ENCODE measurements at regions not wholly inside any gene's neighbourhood (a gene's known extent, or its start where the extent isn't known, plus 50 kb on each side); places are given as distances from the start of the nearest gene placed in this dataset.

- H3K27me3 ChIP-seq (ENCODE audit: control insufficient read depth, insufficient read depth, low read length): no peaks in the 10 kb centered on the region
- in situ Hi-C loops (cut with HindIII; ENCODE audit: low pct_unique_long_range_greater_than_20kb, low sequenced_read_pairs): no loop called here
- H3K4me3 ChIP-seq (ENCODE audit: low read depth in 2 of 2, low read length in 2 of 2): no peak overlapping the region
- TF ChIP-seq REST (IDR thresholded peaks at IDR 0.05; ENCODE audit: insufficient read depth in 1 of 2, low read depth in 2 of 2, low read length in 1 of 2) (no peak), TCF7L2 (IDR thresholded peaks at IDR 0.05; ENCODE audit: low read depth, low read length) (no peak), POLR2AphosphoS5 (IDR thresholded peaks at IDR 0.05; ENCODE audit: low read depth, low read length) (no peak), CTCF (IDR thresholded peaks at IDR 0.05) (no peak), SIN3A (IDR thresholded peaks at IDR 0.05; ENCODE audit: borderline replicate concordance, insufficient read depth, low read depth, low read length) (no peak)
- H3K36me3 ChIP-seq (ENCODE audit: control insufficient read depth, insufficient read depth, low read length): no peaks in the 10 kb centered on the region
- no peak for ATAC-seq
- H3K27ac ChIP-seq (ENCODE audit: low read length): no peak overlapping the region
- no TSS peak for BruUV-seq (replicated peaks)
- H3K4me1 ChIP-seq (ENCODE audit: control insufficient read depth, insufficient read depth, low read length): no peaks in the 10 kb centered on the region
- CTCF ChIA-PET: no interaction called here
- intact Hi-C loops (cut with micrococcal nuclease; ENCODE audit: unreplicated experiment): no loop called here
- POLR2A ChIA-PET: no interaction called here
- no peak for DNase-seq (ENCODE audit: low read depth, low spot score)
- no peaks in the 10 kb centered on the region for H3K9me3 ChIP-seq (ENCODE audit: control insufficient read depth, insufficient read depth, low read depth, low read length)
Measured at GRCh38 chr14:83873669-83874068, 1656.3 kb upstream of the FLRT2 start.

GRCh38 chr14:83874662-83875061, 1655.3 kb upstream of the FLRT2 start:
- no TSS peak for BruUV-seq (replicated peaks)
- ChIA-PET CTCF (no interaction called here), POLR2A (no interaction called here)
- no peak for ATAC-seq
- no peak for DNase-seq (ENCODE audit: low read depth, low spot score)
- Histone ChIP-seq H3K36me3 (ENCODE audit: control insufficient read depth, insufficient read depth, low read length) (no peaks in the 10 kb centered on the region), H3K27ac (ENCODE audit: low read length) (no peak overlapping the region), H3K4me1 (ENCODE audit: control insufficient read depth, insufficient read depth, low read length) (no peaks in the 10 kb centered on the region), H3K27me3 (ENCODE audit: control insufficient read depth, insufficient read depth, low read length) (no peaks in the 10 kb centered on the region), H3K9me3 (ENCODE audit: control insufficient read depth, insufficient read depth, low read depth, low read length) (no peaks in the 10 kb centered on the region), H3K4me3 (ENCODE audit: low read depth in 2 of 2, low read length in 2 of 2) (no peak overlapping the region)
- intact Hi-C loops (cut with micrococcal nuclease; ENCODE audit: unreplicated experiment): no loop called here
- TF ChIP-seq SIN3A (IDR thresholded peaks at IDR 0.05; ENCODE audit: borderline replicate concordance, insufficient read depth, low read depth, low read length) (no peak), CTCF (IDR thresholded peaks at IDR 0.05) (no peak), TCF7L2 (IDR thresholded peaks at IDR 0.05; ENCODE audit: low read depth, low read length) (no peak), POLR2AphosphoS5 (IDR thresholded peaks at IDR 0.05; ENCODE audit: low read depth, low read length) (no peak)
- in situ Hi-C loops (cut with HindIII; ENCODE audit: low pct_unique_long_range_greater_than_20kb, low sequenced_read_pairs): no loop called here
